SK-N-SH (cell line): ENCODE measurements at regions not wholly inside any gene's neighbourhood (a gene's known extent, or its start where the extent isn't known, plus 50 kb on each side); places are given as distances from the start of the nearest gene placed in this dataset.

ENCODE experiments used
- CTCF ChIA-PET: fragments of 300-600, 350-600 bp; formaldehyde crosslinking; extraction: SDS; loops from one replicate; lab custom pipeline; 2021; lab: Yijun Ruan, JAX
- POLR2A ChIA-PET: fragments of 350-600 bp; sonication (Branson Sonifier 250); formaldehyde crosslinking; extraction: SDS; loops from one replicate; lab custom pipeline; 2020; ENCODE audit warnings: antibody characterized with exemption, inconsistent platforms; lab: Yijun Ruan, JAX
- DNase-seq: peaks from one replicate; pipeline ENCODE4 v3.0.0; 2012
- H2AFZ ChIP-seq: fragments of 200-600 bp; sonication (generic); 2 replicates; pipeline ENCODE4 v1.8.1; 2016; ENCODE audit warnings: antibody characterized with exemption, mild to moderate bottlenecking, low read depth
- H3F3A ChIP-seq: fragments of 200-600 bp; sonication (generic); replicated peaks from 2 replicates; pipeline ENCODE3; 2016; ENCODE audit warnings: antibody characterized with exemption, mild to moderate bottlenecking; ENCODE audit not compliant: insufficient read depth
- H3K27ac ChIP-seq, 2 experiments: fragments of 200-500 bp in 1 of 2; fragments of 200-600 bp in 1 of 2; sonication (Bioruptor generic) in 1 of 2; sonication (generic), shearing (Covaris generic) in 1 of 2; 2 replicates each; pipeline versions ENCODE4 v1.5.1 to v1.6.1; 2014 to 2016; ENCODE audit warnings: low read depth in 2 of 2, inconsistent platforms in 1 of 2, low read length in 1 of 2, mild to moderate bottlenecking in 1 of 2, mixed read lengths in 1 of 2
- H3K27me3 ChIP-seq: fragments of 200-600 bp; sonication (generic), shearing (Covaris generic); 2 replicates; pipeline ENCODE4 v1.6.1; 2016; ENCODE audit warnings: mixed run types; ENCODE audit not compliant: insufficient read depth
- H3K36me3 ChIP-seq, 2 experiments: fragments of 200-500 bp in 1 of 2; fragments of 200-600 bp in 1 of 2; sonication (Bioruptor generic) in 1 of 2; sonication (generic) in 1 of 2; replicated peaks in 1 of 2; 2 replicates each; pipeline versions ENCODE3 to v1.5.1; 2014 to 2016; ENCODE audit warnings: low read length in 1 of 2, mild to moderate bottlenecking in 1 of 2; ENCODE audit not compliant: insufficient read depth in 2 of 2, control insufficient read depth in 1 of 2
- H3K4me1 ChIP-seq, 2 experiments: fragments of 200-500 bp in 1 of 2; fragments of 200-600 bp in 1 of 2; sonication (Bioruptor generic) in 1 of 2; sonication (generic), shearing (Covaris generic) in 1 of 2; 2 replicates each; pipeline versions ENCODE4 v1.5.1 to v1.6.1; 2014 to 2016; ENCODE audit warnings: low read depth in 1 of 2, low read length in 1 of 2, mixed run types in 1 of 2; ENCODE audit not compliant: insufficient read depth in 2 of 2, control insufficient read depth in 1 of 2
- H3K4me2 ChIP-seq: fragments of 200-600 bp; sonication (generic), shearing (Covaris generic); 2 replicates; pipeline ENCODE4 v1.6.1; 2017; ENCODE audit warnings: mixed run types
- H3K4me3 ChIP-seq, 2 experiments: fragments of 200-500 bp in 1 of 2; fragments of 200-600 bp in 1 of 2; sonication (Bioruptor generic) in 1 of 2; sonication (generic), shearing (Covaris generic) in 1 of 2; 2 replicates each; pipeline versions ENCODE4 v1.5.1 to v1.8.1; 2014 to 2016; ENCODE audit warnings: low read depth in 2 of 2, inconsistent platforms in 1 of 2, low read length in 1 of 2, mild to moderate bottlenecking in 1 of 2, mixed read lengths in 1 of 2, moderate library complexity in 1 of 2
- H3K79me2 ChIP-seq: fragments of 200-600 bp; sonication (generic); 2 replicates; pipeline ENCODE4 v1.8.1; 2017; ENCODE audit warnings: mild to moderate bottlenecking; ENCODE audit not compliant: insufficient read depth
- H3K9ac ChIP-seq: fragments of 200-600 bp; sonication (generic); 2 replicates; pipeline ENCODE4 v1.6.1; 2017; ENCODE audit warnings: mixed run types
- H3K9me2 ChIP-seq: fragments of 200-600 bp; sonication (generic); 2 replicates; pipeline ENCODE4 v1.6.1; 2017; ENCODE audit warnings: mixed run types
- H3K9me3 ChIP-seq: fragments of 200-600 bp; sonication (generic); 2 replicates; pipeline ENCODE4 v1.6.1; 2017; ENCODE audit warnings: mixed run types, mild to moderate bottlenecking, moderate library complexity
- H4K20me1 ChIP-seq: fragments of 200-600 bp; sonication (generic); 2 replicates; pipeline ENCODE4 v1.6.1; 2017; ENCODE audit warnings: mild to moderate bottlenecking, mixed run types; ENCODE audit not compliant: insufficient read depth
- EZH2phosphoT487 ChIP-seq: fragments of 200-600 bp; sonication (generic); IDR thresholded peaks from 2 replicates; pipeline ENCODE4 v1.6.1; 2017; ENCODE audit warnings: low read depth, mixed run types, mild to moderate bottlenecking, antibody characterized with exemption, moderate library complexity, borderline replicate concordance
- FOXJ3 ChIP-seq: sonication (generic); formaldehyde crosslinking; IDR thresholded peaks from 2 replicates; pipeline ENCODE4 v1.5.1; 2020; ENCODE audit warnings: mild to moderate bottlenecking, missing genetic modification reagents
- FOXM1 ChIP-seq: IDR thresholded peaks from 2 replicates; pipeline ENCODE4 v1.4.0; 2012; ENCODE audit warnings: low read depth, mild to moderate bottlenecking
- MAX ChIP-seq: IDR thresholded peaks from 2 replicates; pipeline ENCODE4 v1.4.0; 2012; ENCODE audit warnings: low read depth
- MXI1 ChIP-seq: IDR thresholded peaks from 2 replicates; pipeline ENCODE4 v1.6.1; 2012; ENCODE audit warnings: mild to moderate bottlenecking, low read depth, low read length, improper control_type of control experiment
- NFIC ChIP-seq: IDR thresholded peaks from 2 replicates; pipeline ENCODE4 v1.4.0; 2012; ENCODE audit warnings: borderline replicate concordance
- POLR2AphosphoS5 ChIP-seq: IDR thresholded peaks from 2 replicates; pipeline ENCODE4 v1.6.1; 2012; ENCODE audit warnings: low read depth, low read length
- REST ChIP-seq: IDR thresholded peaks from 2 replicates; pipeline ENCODE4 v1.6.1; 2012; ENCODE audit warnings: mild to moderate bottlenecking, low read depth, low read length, moderate library complexity
- SIN3A ChIP-seq: IDR thresholded peaks from 2 replicates; pipeline ENCODE4 v1.6.1; 2012; ENCODE audit warnings: low read depth, mild to moderate bottlenecking, low read length, moderate library complexity, borderline replicate concordance
- TEAD4 ChIP-seq: IDR thresholded peaks from 2 replicates; pipeline ENCODE4 v1.4.0; 2012; ENCODE audit warnings: mild to moderate bottlenecking, borderline replicate concordance; ENCODE audit not compliant: insufficient read depth
- USF2 ChIP-seq: fragments of 150-350 bp; IDR thresholded peaks from 2 replicates; pipeline ENCODE4 v1.6.1; 2017; ENCODE audit warnings: antibody characterized with exemption, low read length, low read depth, borderline replicate concordance
- YY1 ChIP-seq: IDR thresholded peaks from 2 replicates; pipeline ENCODE4 v1.4.0; 2012; ENCODE audit warnings: low read depth, mild to moderate bottlenecking
- ZBTB33 ChIP-seq: IDR thresholded peaks from 2 replicates; pipeline ENCODE4 v1.4.0; 2012; ENCODE audit warnings: low read depth, borderline replicate concordance
- WGBS: methylation state at CpG from one replicate; pipeline ENCODE4 v1.1.6; 2017; ENCODE audit warnings: low lambda C conversion rate; 5-methylcytosine and 5-hydroxymethylcytosine counted together

GRCh38 chr11:129503646-129504045 is 128.0 kb downstream of the BARX2 start:
- Histone ChIP-seq H3K4me1 (no peaks in the 10 kb centered on the region), H2AFZ (no peak overlapping the region), H3K27me3 (no peaks in the 10 kb centered on the region), H3K9me2 (no peaks in the 10 kb centered on the region), H3K9ac (no peak overlapping the region), H3F3A (no peaks in the 10 kb centered on the region), H3K9me3 (no peaks in the 10 kb centered on the region; the same call in 1 of the 2 replicates), H3K4me2 (no peak overlapping the region), H4K20me1 (no peaks in the 10 kb centered on the region), H3K36me3 (no peaks in the 10 kb centered on the region)
- CTCF ChIA-PET = no interaction called here
- no peak for DNase-seq
- TF ChIP-seq MXI1 (no peak), ZBTB33 (no peak), FOXJ3 (no peak), REST (no peak), YY1 (no peak), MAX (no peak), TEAD4 (no peak), USF2 (no peak), EZH2phosphoT487 (no peak), NFIC (no peak)
- TF ChIP-seq, all 33 proteins: peak for 0
- 0% methylated on average over 2 of the region's 2 CpGs for WGBS
- no peak overlapping the region for H3K27ac ChIP-seq
- POLR2A ChIA-PET = no interaction called here
- H3K79me2 ChIP-seq = no peaks in the 10 kb centered on the region
- H3K4me3 ChIP-seq = no peak overlapping the region

GRCh38 chr11:129505266-129505665 is 129.6 kb downstream of the BARX2 start:
- H3K27ac ChIP-seq = no peak overlapping the region
- no peaks in the 10 kb centered on the region for H3K27me3 ChIP-seq
- no peaks in the 10 kb centered on the region for H3K36me3 ChIP-seq
- H3K9me2 ChIP-seq = no peaks in the 10 kb centered on the region
- H2AFZ ChIP-seq = no peak overlapping the region
- no peaks in the 10 kb centered on the region for H3K79me2 ChIP-seq
- TF ChIP-seq POLR2AphosphoS5 (no peak), FOXM1 (no peak), SIN3A (no peak), ZBTB33 (no peak)
- 0% methylated on average over 2 of the region's 2 CpGs for WGBS
- ChIA-PET CTCF (no interaction called here), POLR2A (no interaction called here)
- no peaks in the 10 kb centered on the region for H4K20me1 ChIP-seq
- no peaks in the 10 kb centered on the region; the same call in 1 of the 2 replicates for H3K9me3 ChIP-seq
- no peak overlapping the region for H3K4me3 ChIP-seq
- H3K4me1 ChIP-seq = no peaks in the 10 kb centered on the region
- H3K4me2 ChIP-seq = no peak overlapping the region
- no peak overlapping the region for H3K9ac ChIP-seq
- H3F3A ChIP-seq = no peaks in the 10 kb centered on the region
- no peak for DNase-seq
